Activated T-helper 1 cell treated with Interleukin-2 at 50 U/mL for 16 hours (primary cell): ENCODE measurements at regions not wholly inside any gene's neighbourhood (a gene's known extent, or its start where the extent isn't known, plus 50 kb on each side); places are given as distances from the start of the nearest gene placed in this dataset.

Source experiments
- DNase-seq: peaks from one replicate; pipeline ENCODE4 v3.0.0-alpha.2; 2020; ENCODE audit warnings: low read depth

GRCh38 chr1:168918860-168919741, 187.4 kb upstream of the ATP1B1 start:
- no peak for DNase-seq

- DNase-seq, result no peak
Measured at GRCh38 chr1:168920456-168921094, 185.9 kb upstream of the ATP1B1 start.

- DNase-seq, result no peak
Measured at GRCh38 chr1:168921629-168922028, 184.9 kb upstream of the ATP1B1 start.

GRCh38 chr1:168923521-168924136, 182.9 kb upstream of the ATP1B1 start:
- DNase-seq, result no peak

GRCh38 chr1:168924976-168925375, 181.5 kb upstream of the ATP1B1 start:
- no peak for DNase-seq

- no peak for DNase-seq
Measured at GRCh38 chr1:168926236-168926635, 180.3 kb upstream of the ATP1B1 start.

GRCh38 chr1:168932539-168932938, 174.0 kb upstream of the ATP1B1 start:
- no peak for DNase-seq

- DNase-seq, result no peak
Measured at GRCh38 chr1:168933141-168933805, 173.2 kb upstream of the ATP1B1 start.

- DNase-seq, result no peak
Measured at GRCh38 chr1:168939110-168939946, 167.2 kb upstream of the ATP1B1 start.

GRCh38 chr1:168939947-168940223, 166.6 kb upstream of the ATP1B1 start:
- no peak for DNase-seq

- no peak for DNase-seq
Measured at GRCh38 chr1:168941640-168942039, 164.8 kb upstream of the ATP1B1 start.

GRCh38 chr1:168942165-168942564, 164.3 kb upstream of the ATP1B1 start:
- no peak for DNase-seq

GRCh38 chr1:168945870-168946269, 160.6 kb upstream of the ATP1B1 start:
- no peak for DNase-seq

- no peak for DNase-seq
Measured at GRCh38 chr1:168947041-168947440, 159.4 kb upstream of the ATP1B1 start.

GRCh38 chr1:168949672-168950071, 156.8 kb upstream of the ATP1B1 start:
- DNase-seq, result no peak

- no peak for DNase-seq
Measured at GRCh38 chr1:168957818-168958217, 148.7 kb upstream of the ATP1B1 start.

GRCh38 chr1:168958562-168959289, 147.8 kb upstream of the ATP1B1 start:
- no peak for DNase-seq

GRCh38 chr1:168959382-168959781, 147.1 kb upstream of the ATP1B1 start:
- DNase-seq, result no peak

GRCh38 chr1:168960114-168960513, 146.4 kb upstream of the ATP1B1 start:
- no peak for DNase-seq

GRCh38 chr1:168960595-168960994, 145.9 kb upstream of the ATP1B1 start:
- no peak for DNase-seq

GRCh38 chr1:168963601-168964000, 142.9 kb upstream of the ATP1B1 start:
- no peak for DNase-seq
